CD4-positive, alpha-beta T cell (primary cell): ENCODE measurements at regions not wholly inside any gene's neighbourhood (a gene's known extent, or its start where the extent isn't known, plus 50 kb on each side); places are given as distances from the start of the nearest gene placed in this dataset.

Source experiments
- ATAC-seq: fragments of 200-7000 bp; cut with Tn5 transposase; one replicate; pipeline ENCODE4 v1.10.0; 2022; ENCODE audit warnings: mild to moderate bottlenecking; ENCODE audit not compliant: poor library complexity
- CTCF ChIA-PET: fragments of 350-600 bp; sonication (Branson Sonifier 250); formaldehyde crosslinking; loops from one replicate; lab custom pipeline; 2021; ENCODE audit warnings: antibody characterized with exemption, inconsistent platforms; lab: Charles Lee
- POLR2A ChIA-PET: fragments of 350-600 bp; sonication (Branson Sonifier 250); formaldehyde crosslinking; loops from one replicate; lab custom pipeline; 2021; ENCODE audit warnings: antibody characterized with exemption, inconsistent platforms; lab: Charles Lee
- DNase-seq, 14 experiments: peaks; one replicate each; pipeline ENCODE4 v3.0.0-alpha.2; 2013 to 2020; ENCODE audit warnings: mixed read lengths in 2 of 14
- H3K27ac ChIP-seq, 2 donors: one replicate each; pipeline versions ENCODE4 v1.5.1 to v1.7.0; 2013; ENCODE audit warnings: low read length in 2 of 2, low read depth in 1 of 2, mild to moderate bottlenecking in 1 of 2
- H3K27me3 ChIP-seq, 2 experiments: 1 replicate in 1 of 2; 2 replicates in 1 of 2; pipeline versions ENCODE4 v1.6.1 to v1.7.0; 2013; ENCODE audit warnings: low read length in 2 of 2, control low read depth in 1 of 2, mild to moderate bottlenecking in 1 of 2, moderate library complexity in 1 of 2; ENCODE audit not compliant: insufficient read depth in 2 of 2, control insufficient read depth in 1 of 2
- H3K36me3 ChIP-seq: one replicate; pipeline ENCODE4 v1.6.1; 2013; ENCODE audit warnings: low read length, control low read depth; ENCODE audit not compliant: insufficient read depth
- H3K4me1 ChIP-seq: one replicate; pipeline ENCODE4 v1.6.1; 2013; ENCODE audit warnings: low read length, control low read depth; ENCODE audit not compliant: insufficient read depth
- H3K4me3 ChIP-seq: one replicate; pipeline ENCODE4 v1.5.1; 2013; ENCODE audit warnings: mild to moderate bottlenecking, low read length, moderate library complexity
- H3K9me3 ChIP-seq, 2 experiments: 1 replicate in 1 of 2; 2 replicates in 1 of 2; pipeline versions ENCODE4 v1.6.1 to v1.7.0; 2013; ENCODE audit warnings: low read length in 2 of 2, mild to moderate bottlenecking in 2 of 2, control low read depth in 1 of 2, moderate library complexity in 1 of 2; ENCODE audit not compliant: control insufficient read depth in 1 of 2, insufficient read depth in 1 of 2
- H3K27ac Mint-ChIP-seq: one replicate; pipeline ENCODE4 v1.8.0; 2020; ENCODE audit warnings: mixed read lengths
- H3K27me3 Mint-ChIP-seq: one replicate; pipeline ENCODE4 v1.8.0; 2021; ENCODE audit warnings: mixed read lengths
- H3K36me3 Mint-ChIP-seq: one replicate; pipeline ENCODE4 v1.8.0; 2021; ENCODE audit warnings: low read depth, mixed read lengths
- H3K4me1 Mint-ChIP-seq: one replicate; pipeline ENCODE4 v1.8.0; 2021; ENCODE audit warnings: low read depth, mixed read lengths
- H3K4me3 Mint-ChIP-seq: one replicate; pipeline ENCODE4 v1.8.0; 2020; ENCODE audit warnings: mild to moderate bottlenecking, mixed read lengths
- H3K9me3 Mint-ChIP-seq: one replicate; pipeline ENCODE4 v1.8.0; 2020; ENCODE audit warnings: mixed read lengths
- intact Hi-C, 2 experiments: fragments of 100-400 bp; cut with DNase I in 1 of 2; cut with micrococcal nuclease in 1 of 2; formaldehyde crosslinking; loops; one replicate each; pipeline versions ENCODE4 v1.15.1 to v1.9.0; 2023 to 2025; cut with DNase I, micrococcal nuclease
- TF ChIP-seq, protein P1 (sequence below): fragments of 200-600 bp; IDR thresholded peaks from one replicate; pipeline ENCODE4 v1.8.0; 2022; ENCODE audit warnings: antibody characterized with exemption, mild to moderate bottlenecking

DNA sequence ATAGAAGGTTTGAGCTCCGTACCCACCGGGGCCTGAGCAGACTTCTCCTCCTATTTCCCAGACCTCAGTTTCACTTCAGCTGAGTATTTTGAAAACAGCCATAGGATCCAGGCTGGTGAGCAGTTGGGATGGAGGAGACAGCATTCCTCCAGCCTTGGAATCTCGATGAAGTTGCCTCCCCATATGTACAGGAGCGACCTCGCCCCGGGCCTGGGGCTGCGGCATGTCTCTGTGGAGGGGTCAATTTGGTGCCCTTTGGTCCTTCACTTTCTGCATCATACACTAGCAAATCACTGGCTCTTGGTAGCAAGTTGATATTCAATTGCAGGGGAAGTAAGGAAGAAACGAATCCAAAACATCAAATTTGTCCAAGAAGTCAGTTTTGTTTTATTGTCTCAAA lies 402.0 kb upstream of the IRX4 start:
- no peaks in the 10 kb centered on the region for H3K36me3 Mint-ChIP-seq
- H3K27me3 ChIP-seq: no peaks in the 10 kb centered on the region
- intact Hi-C loops: no loop called here
- H3K4me1 ChIP-seq: no peaks in the 10 kb centered on the region
- no peak overlapping the region for H3K4me3 Mint-ChIP-seq
- TF ChIP-seq, protein P1, sequence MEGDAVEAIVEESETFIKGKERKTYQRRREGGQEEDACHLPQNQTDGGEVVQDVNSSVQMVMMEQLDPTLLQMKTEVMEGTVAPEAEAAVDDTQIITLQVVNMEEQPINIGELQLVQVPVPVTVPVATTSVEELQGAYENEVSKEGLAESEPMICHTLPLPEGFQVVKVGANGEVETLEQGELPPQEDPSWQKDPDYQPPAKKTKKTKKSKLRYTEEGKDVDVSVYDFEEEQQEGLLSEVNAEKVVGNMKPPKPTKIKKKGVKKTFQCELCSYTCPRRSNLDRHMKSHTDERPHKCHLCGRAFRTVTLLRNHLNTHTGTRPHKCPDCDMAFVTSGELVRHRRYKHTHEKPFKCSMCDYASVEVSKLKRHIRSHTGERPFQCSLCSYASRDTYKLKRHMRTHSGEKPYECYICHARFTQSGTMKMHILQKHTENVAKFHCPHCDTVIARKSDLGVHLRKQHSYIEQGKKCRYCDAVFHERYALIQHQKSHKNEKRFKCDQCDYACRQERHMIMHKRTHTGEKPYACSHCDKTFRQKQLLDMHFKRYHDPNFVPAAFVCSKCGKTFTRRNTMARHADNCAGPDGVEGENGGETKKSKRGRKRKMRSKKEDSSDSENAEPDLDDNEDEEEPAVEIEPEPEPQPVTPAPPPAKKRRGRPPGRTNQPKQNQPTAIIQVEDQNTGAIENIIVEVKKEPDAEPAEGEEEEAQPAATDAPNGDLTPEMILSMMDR: no peak
- H3K27me3 Mint-ChIP-seq: no peaks in the 10 kb centered on the region
- H3K27ac Mint-ChIP-seq: no peak overlapping the region
- no peak overlapping the region for H3K27ac ChIP-seq
- no peaks in the 10 kb centered on the region for H3K4me1 Mint-ChIP-seq
- H3K36me3 ChIP-seq: no peaks in the 10 kb centered on the region
- DNase-seq (no peak), ATAC-seq (no peak)
- no peak overlapping the region for H3K4me3 ChIP-seq
- CTCF ChIA-PET: no interaction called here
- peaks cover 0 to 9% of the 10 kb centered on the region in 2 experiments for H3K9me3 ChIP-seq
- POLR2A ChIA-PET: no interaction called here
- no peaks in the 10 kb centered on the region for H3K9me3 Mint-ChIP-seq

DNA sequence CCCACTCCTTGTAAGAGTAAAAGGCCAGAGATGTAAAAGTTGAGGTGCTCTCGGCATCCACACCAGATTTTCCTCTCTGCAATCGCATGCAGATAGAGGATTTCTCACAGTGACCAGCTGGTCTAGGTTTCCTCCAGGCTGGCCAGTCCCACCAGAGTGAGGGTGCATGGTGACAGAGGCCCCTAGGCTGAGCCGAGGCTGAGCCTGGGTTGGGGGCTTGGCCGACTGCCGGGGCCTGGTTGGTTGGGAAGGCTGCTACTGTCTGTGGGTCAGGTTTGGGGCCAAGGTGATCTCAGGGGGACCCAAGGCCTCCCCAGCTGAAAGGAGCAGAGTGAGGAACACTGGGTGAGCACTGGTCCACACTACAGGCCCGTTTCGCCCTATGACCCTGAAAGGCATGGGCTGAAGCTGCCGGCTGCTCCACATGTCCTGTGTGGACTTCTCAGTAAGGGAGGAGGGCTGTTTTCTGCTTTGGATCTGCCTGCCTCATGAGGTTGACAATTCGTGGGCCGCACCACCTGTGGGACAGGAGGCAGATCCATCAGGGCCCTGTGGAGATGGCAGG lies 400.8 kb upstream of the IRX4 start:
- CTCF ChIA-PET: no interaction called here
- no peak for ATAC-seq
- Histone ChIP-seq H3K27ac (no peak overlapping the region), H3K27me3 (no peaks in the 10 kb centered on the region), H3K4me3 (no peak overlapping the region), H3K36me3 (no peaks in the 10 kb centered on the region), H3K4me1 (no peaks in the 10 kb centered on the region), H3K9me3 (peaks cover 0 to 19% of the 10 kb centered on the region in 2 experiments)
- Mint-ChIP-seq H3K27ac (no peak overlapping the region), H3K4me3 (no peak overlapping the region), H3K27me3 (no peaks in the 10 kb centered on the region), H3K9me3 (no peaks in the 10 kb centered on the region), H3K4me1 (no peaks in the 10 kb centered on the region), H3K36me3 (no peaks in the 10 kb centered on the region)
- TF ChIP-seq, protein P1: no peak
- no peak for DNase-seq
- POLR2A ChIA-PET: no interaction called here
- intact Hi-C loops: no loop called here

DNA sequence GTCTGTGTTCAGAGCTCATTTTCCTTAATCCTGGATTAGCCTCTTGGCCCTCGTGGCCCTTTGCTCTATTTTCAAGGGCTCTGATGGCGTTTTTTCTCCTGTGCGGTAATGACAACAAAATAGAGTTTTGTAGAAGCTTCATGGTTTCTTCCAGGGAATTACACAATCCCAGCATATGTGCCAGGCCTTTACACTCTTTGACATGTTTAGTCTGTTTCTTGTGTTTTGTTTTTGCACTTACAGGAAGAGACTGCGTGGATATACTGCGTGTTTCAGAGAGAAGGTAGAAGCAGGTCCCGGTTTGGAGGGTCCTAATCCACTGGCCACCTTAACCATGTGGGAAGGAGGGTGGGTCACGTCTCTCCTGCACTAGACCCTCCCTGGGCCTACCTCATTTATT lies 400.2 kb upstream of the IRX4 start:
- DNase-seq (no peak), ATAC-seq (no peak)
- Mint-ChIP-seq H3K36me3 (no peaks in the 10 kb centered on the region), H3K9me3 (no peaks in the 10 kb centered on the region), H3K4me1 (no peaks in the 10 kb centered on the region), H3K27me3 (no peaks in the 10 kb centered on the region), H3K27ac (no peak overlapping the region), H3K4me3 (no peak overlapping the region)
- intact Hi-C loops: no loop called here
- H3K27me3 ChIP-seq: no peaks in the 10 kb centered on the region
- no peaks in the 10 kb centered on the region for H3K36me3 ChIP-seq
- POLR2A ChIA-PET: no interaction called here
- peaks cover 0 to 25% of the 10 kb centered on the region in 2 experiments for H3K9me3 ChIP-seq
- TF ChIP-seq, protein P1: no peak
- no peak overlapping the region for H3K27ac ChIP-seq
- CTCF ChIA-PET: no interaction called here
- no peak overlapping the region for H3K4me3 ChIP-seq
- H3K4me1 ChIP-seq: no peaks in the 10 kb centered on the region
